BJ (cell line): ENCODE measurements at regions not wholly inside any gene's neighbourhood (a gene's known extent, or its start where the extent isn't known, plus 50 kb on each side); places are given as distances from the start of the nearest gene placed in this dataset.

Source experiments
- CTCF ChIA-PET: fragments of 350-600 bp; formaldehyde crosslinking; extraction: SDS; loops from one replicate; lab custom pipeline; 2021; ENCODE audit warnings: antibody characterized with exemption, inconsistent platforms; lab: Yijun Ruan, JAX
- POLR2A ChIA-PET: fragments of 300-600 bp; sonication (Branson Sonifier 250); formaldehyde crosslinking; extraction: SDS; loops from one replicate; lab custom pipeline; 2021; ENCODE audit warnings: antibody characterized with exemption; lab: Charles Lee
- DNase-seq: peaks from one replicate; pipeline ENCODE4 v3.0.0-alpha.2; 2011; ENCODE audit warnings: low read depth
- H3K27me3 ChIP-seq: 2 replicates; pipeline ENCODE4 v1.6.0; 2011; ENCODE audit warnings: low read length; ENCODE audit not compliant: control insufficient read depth, insufficient read depth
- H3K36me3 ChIP-seq: 2 replicates; pipeline ENCODE4 v1.5.1; 2011; ENCODE audit warnings: low read length; ENCODE audit not compliant: control insufficient read depth, insufficient read depth
- H3K4me3 ChIP-seq: 2 replicates; pipeline ENCODE4 v1.5.1; 2011; ENCODE audit warnings: low read depth, mild to moderate bottlenecking, control low read depth, low read length
- CTCF ChIP-seq: IDR thresholded peaks from 2 replicates; pipeline ENCODE4 v1.5.1; 2011; ENCODE audit warnings: low read depth, mild to moderate bottlenecking, control low read depth, inconsistent platforms, low read length, moderate library complexity; ENCODE audit not compliant: insufficient read depth

DNA sequence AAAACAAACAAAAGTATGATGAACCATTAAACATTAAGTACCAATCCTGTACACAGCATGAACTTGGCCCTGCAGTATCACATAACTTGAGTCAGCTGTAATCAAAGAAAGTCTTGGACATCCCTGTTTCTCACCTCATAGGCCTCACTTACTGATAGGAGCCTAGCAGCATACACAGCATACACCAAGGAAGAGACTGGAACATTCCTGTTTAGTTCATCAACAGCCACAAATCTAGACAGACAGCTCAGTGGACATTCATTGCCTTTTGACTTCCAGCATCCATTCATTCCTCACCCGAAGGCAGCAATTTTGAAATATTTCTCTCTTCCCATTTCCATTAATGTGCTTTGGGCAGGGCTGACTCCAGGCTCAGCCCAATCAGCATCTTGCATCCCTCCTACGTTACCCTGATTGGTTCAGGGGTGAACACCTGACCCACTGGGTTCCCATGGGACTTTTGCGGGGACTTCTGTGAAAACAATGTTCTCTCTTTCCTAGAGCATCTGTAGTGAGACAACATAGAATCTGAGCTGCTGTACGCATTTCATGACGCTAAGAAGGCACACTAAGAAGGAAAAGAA is 336.7 kb upstream of the ZFHX3 start:
- no peak for DNase-seq

GRCh38 chr16:73383988-73384365 is 336.0 kb upstream of the ZFHX3 start:
- H3K4me3 ChIP-seq = no peak overlapping the region
- no peaks in the 10 kb centered on the region; the same call in 1 of the 2 replicates for H3K27me3 ChIP-seq
- POLR2A ChIA-PET = no interaction called here
- no peak for TF ChIP-seq CTCF
- no peaks in the 10 kb centered on the region for H3K36me3 ChIP-seq
- CTCF ChIA-PET = interaction anchor here (1.4 kb wide), 1 partner anchor 34 kb away, joined by 4 read pairs; no protein-coding TSS in a partner anchor
- no peak for DNase-seq

More for the DNA sequence above, 336.7 kb upstream of the ZFHX3 start:
- Histone ChIP-seq H3K36me3 (no peaks in the 10 kb centered on the region), H3K27me3 (no peaks in the 10 kb centered on the region; the same call in 1 of the 2 replicates), H3K4me3 (no peak overlapping the region)
- TF ChIP-seq CTCF = no peak
- POLR2A ChIA-PET = no interaction called here
- CTCF ChIA-PET = no interaction called here

DNA sequence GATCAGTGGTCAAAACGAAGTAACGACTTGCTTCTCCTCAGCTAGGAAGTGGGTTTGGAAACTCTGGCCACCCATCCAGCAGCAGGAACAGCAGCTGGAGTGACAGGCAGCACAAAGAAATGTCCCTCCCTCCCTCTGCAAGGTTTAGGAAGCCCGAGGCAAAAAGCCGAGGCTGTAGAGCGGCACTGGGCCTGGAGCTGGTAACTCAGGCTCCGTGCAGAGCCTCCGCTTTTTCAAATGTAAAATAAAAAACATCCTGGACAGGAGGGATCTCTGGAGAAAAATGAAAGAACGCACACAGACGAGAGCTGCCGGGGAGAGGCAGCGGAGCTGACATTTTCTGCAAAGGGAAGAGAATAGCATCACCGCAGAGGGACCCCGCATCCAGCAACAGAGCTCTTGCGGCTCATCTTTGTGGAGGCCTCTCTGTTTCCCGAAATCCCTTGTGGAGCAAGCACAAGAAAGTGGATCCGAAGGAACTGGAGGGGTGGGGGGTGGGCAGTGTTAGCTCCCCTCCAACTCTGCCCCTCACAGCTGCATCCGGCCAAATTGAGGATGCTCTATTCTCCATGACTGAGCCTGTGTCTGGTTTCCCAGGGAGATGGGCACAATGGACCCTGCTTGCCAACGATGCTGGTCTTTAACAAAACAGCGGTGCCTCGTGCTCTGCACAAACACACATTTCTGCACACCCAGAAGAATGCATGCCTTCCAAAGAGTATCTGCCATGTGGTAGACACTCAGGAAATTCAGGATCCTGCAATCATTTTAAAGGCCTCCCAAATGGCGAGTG is 335.5 kb upstream of the ZFHX3 start:
- ChIA-PET POLR2A (no interaction called here), CTCF (interaction anchor here (1.4 kb wide), 1 partner anchor 35 kb away, joined by 4 read pairs; no protein-coding TSS in a partner anchor)
- no peaks in the 10 kb centered on the region; the same call in 1 of the 2 replicates for H3K27me3 ChIP-seq

DNA sequence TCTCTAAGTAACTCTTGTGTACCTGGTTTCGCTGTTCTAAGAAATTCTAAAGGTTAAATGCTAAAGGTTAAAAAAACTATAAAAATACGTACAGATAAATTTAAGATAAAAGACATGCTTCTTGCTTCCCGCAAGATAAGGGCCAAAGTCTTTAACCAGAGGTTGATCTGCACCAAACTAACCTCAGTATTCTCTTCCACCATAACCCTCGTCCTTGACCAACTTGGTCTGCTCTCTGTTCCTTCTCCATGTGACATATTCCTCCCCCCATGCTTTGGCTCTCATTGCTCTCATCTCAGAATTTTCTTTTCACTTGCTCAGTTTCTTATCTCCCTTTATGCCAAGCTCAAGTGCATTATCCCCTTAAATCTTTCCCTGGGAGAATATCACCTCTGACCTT is 330.5 kb upstream of the ZFHX3 start:
- ChIA-PET CTCF (no interaction called here), POLR2A (no interaction called here)
- no peak for TF ChIP-seq CTCF
- H3K4me3 ChIP-seq = no peak overlapping the region
- H3K27me3 ChIP-seq = no peaks in the 10 kb centered on the region; the same call in 1 of the 2 replicates
- no peaks in the 10 kb centered on the region for H3K36me3 ChIP-seq
- DNase-seq = no peak

More for the DNA sequence above, 335.5 kb upstream of the ZFHX3 start:
- H3K36me3 ChIP-seq = no peaks in the 10 kb centered on the region
- no peak for TF ChIP-seq CTCF
- no peak for DNase-seq
- H3K4me3 ChIP-seq = no peak overlapping the region

DNA sequence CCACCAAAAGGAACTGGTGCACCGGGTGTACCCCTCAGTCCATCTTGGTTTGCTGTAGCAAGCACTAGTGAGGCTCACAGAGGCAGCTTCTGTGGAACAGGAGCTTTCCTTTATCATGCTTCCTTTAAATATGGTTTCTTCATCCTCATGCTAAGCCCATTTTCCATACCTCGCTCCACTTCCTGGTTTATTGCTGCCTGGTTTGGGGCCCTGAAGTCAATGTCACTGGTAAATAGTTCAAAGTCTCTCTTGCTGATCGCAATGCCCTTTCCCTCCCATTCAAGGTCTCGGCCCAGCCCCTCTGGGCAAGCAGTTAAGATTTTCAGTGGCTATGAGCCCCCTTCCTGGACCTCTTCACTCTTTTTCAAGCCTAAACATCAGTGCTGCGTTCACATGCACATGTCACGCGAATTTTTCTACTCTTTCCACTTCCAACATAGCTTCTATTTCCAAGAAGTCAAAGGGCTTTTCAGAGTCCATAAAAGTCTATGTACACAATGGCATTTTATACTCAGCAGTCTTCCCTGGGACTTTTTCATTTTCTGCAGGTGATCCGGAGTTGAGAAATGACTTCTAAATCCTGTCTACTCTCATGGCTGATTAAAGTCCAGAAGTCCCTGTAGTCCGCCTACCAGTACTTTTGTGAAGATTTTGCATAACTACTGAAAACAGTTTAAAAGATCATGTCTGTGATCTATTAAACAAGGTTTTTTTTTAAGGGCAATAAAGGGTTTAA is 323.8 kb upstream of the ZFHX3 start:
- CTCF ChIA-PET = no interaction called here

More for the DNA sequence above, 323.8 kb upstream of the ZFHX3 start:
- TF ChIP-seq CTCF = no peak
- DNase-seq = no peak
- H3K27me3 ChIP-seq = no peaks in the 10 kb centered on the region
- H3K4me3 ChIP-seq = no peak overlapping the region
- no peaks in the 10 kb centered on the region for H3K36me3 ChIP-seq
- POLR2A ChIA-PET = no interaction called here
